Epithelial cell of proximal tubule (primary cell): ENCODE measurements at regions not wholly inside any gene's neighbourhood (a gene's known extent, or its start where the extent isn't known, plus 50 kb on each side); places are given as distances from the start of the nearest gene placed in this dataset.

Experiments used
- DNase-seq: peaks from one replicate; pipeline ENCODE4 v3.0.0-alpha.2; 2011; ENCODE audit warnings: low read depth
- H3K4me3 ChIP-seq: 2 replicates; pipeline ENCODE4 v1.5.1; 2011; ENCODE audit warnings: low read depth, mild to moderate bottlenecking, low read length
- CTCF ChIP-seq: conservative IDR thresholded peaks from 2 replicates; pipeline ENCODE4 v1.5.1; 2012; ENCODE audit warnings: low read depth, mild to moderate bottlenecking, low read length

DNA sequence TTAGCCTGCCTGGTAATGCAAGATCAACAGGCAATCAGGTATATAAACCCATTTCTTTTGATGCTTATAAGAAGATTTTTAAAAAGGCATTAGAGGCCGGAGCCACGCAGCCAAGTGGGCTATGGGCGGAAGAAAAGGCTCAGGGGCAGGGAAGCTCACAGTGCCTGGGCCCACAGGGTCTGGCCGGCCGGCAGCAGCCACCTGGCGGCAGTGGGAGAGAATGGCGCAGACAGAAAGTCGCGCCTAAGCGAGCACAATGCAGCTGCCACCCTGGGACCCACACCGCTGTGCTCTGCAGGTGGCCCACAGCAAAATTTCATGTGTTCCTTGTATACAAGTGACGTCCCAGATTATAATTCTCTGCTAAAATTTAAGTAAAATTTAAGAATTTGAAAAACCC lies 448.6 kb upstream of the RASGRP1 start:
- TF ChIP-seq CTCF, result no peak
- H3K4me3 ChIP-seq, result no peak overlapping the region
- no peak for DNase-seq

DNA sequence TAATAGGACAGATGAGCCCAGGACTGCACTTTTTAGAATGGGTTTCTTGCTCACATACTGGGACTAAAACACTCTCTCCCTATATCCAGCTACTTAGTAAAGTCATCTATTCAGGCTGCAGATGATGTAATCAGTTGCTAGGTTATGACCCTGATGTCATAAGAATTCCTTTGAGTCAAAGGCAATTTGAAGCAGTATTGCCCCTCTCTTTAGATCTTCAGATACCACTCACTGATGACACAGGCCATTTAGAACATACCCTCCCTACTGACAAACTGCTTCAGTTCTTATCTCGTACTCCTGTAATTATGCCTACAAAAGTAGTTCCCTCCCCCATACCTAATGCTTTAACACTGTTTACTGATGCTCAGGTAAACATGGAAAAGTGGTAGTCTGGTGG lies 450.1 kb upstream of the RASGRP1 start:
- no peak for TF ChIP-seq CTCF
- H3K4me3 ChIP-seq, result no peak overlapping the region
- DNase-seq, result no peak

DNA sequence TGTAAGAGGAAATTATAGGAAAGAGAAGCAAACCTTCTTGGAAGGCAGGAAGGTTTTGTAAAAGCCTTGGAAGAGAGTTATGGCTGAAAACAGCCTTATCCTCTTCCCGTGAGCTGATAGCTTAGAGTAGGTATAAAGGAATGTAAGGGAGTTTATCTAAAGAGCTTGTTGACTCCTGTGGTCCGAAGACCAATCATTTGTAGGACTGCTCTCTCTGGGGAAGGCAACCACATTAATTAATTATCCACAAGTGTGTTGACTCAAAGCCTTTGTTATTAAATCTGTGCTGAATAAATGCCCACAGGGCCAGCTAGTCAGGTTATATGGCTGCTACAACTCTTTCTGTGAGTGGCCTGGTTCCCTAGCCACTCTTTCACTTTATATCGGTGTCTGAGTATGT lies 452.1 kb upstream of the RASGRP1 start:
- TF ChIP-seq CTCF, result no peak
- no peak for DNase-seq
- no peak overlapping the region for H3K4me3 ChIP-seq

- DNase-seq, result no peak
- no peak for TF ChIP-seq CTCF
- no peak overlapping the region for H3K4me3 ChIP-seq
Measured at GRCh38 chr15:39018966-39019365, 454.4 kb upstream of the RASGRP1 start.

DNA sequence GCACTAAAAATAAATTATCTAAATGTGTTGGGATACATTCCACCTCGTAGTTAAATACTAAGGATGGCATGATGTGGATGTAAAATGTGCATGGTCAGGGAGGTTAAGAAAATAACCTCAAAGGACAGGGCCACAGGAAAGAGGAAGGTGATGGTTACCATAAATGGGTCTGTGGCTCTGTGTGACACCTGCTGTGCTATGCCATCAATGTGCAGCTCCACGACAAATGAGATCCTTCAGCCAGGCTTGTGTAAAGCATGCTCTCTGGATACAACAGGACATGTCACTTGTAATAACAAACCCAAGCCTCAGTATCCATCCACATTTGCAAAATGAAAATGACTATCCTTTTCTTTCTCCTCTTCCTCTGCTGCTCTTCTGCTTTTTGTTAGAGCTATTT lies 456.7 kb upstream of the RASGRP1 start:
- no peak overlapping the region for H3K4me3 ChIP-seq
- no peak for DNase-seq
- no peak for TF ChIP-seq CTCF

DNA sequence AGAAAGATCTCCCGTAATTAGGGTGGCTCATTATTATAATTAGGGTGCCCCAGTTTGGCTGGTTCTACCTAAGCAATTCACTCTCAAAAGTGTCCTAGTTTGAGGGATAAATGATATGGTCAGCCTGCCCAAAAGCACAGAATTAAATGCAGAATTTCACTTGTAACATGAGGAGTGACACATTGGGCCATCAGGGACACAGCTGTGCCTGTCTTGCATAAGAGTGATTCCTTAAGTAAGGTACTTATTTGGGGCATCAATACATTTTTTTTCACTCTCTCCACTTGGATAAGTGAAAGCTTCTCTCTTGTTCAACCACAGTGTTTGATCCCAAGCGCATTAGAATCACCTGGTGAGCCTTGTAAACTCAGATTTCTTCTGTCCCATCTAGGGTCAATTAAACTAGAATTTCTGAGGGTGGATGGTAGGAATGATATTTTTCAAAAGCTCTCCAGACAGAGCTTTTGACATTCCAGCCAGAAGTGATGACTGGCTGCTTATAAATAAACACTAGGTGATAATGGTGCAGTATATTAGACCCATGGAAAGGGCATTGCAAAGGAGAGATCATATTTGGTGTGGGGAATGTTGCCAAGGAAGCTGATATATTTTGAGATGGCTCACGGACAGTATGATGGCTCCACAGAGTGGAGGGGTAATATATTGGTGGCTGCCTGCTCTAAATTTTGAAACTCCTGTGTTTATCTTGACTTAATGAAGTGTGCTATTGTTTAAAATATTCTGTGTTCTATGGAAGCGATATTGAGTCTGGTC lies 458.1 kb upstream of the RASGRP1 start:
- H3K4me3 ChIP-seq, result no peak overlapping the region
- no peak for DNase-seq
- no peak for TF ChIP-seq CTCF

DNA sequence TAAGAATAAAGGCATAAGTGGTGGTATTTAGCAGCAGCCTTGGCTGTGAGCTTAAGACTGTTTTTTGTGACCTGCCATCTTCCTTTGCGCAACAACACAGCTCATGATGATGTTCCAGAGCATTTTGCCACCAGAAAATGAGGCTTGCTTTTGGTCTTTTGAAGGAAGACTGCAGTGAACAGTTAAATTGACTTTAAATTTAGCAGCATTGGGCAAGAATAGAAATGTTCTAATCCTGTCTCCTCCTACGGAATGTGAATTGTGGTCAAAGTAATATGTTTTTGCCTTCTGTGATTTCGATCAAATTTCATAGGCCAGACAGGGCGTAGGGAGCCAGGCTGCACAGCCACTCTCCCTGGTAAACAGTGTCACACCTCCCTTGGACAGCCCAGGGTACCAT lies 460.7 kb upstream of the RASGRP1 start:
- no peak for TF ChIP-seq CTCF
- DNase-seq, result no peak
- H3K4me3 ChIP-seq, result no peak overlapping the region
